HG03457 (cell line): ENCODE measurements at regions not wholly inside any gene's neighbourhood (a gene's known extent, or its start where the extent isn't known, plus 50 kb on each side); places are given as distances from the start of the nearest gene placed in this dataset.

Experiments used
- ATAC-seq: cut with Tn5 transposase; IDR thresholded peaks from one replicate; pipeline ENCODE4 v1.9.1; 2021; ENCODE audit warnings: moderate number of reproducible peaks; ENCODE audit not compliant: unreplicated experiment

GRCh38 chr10:78312197-78313047 lies 278.8 kb downstream of the RPS24 start:
- no peak for ATAC-seq

- ATAC-seq, result no peak
These were observed 279.4 kb downstream of the RPS24 start for GRCh38 chr10:78313048-78313381.

- ATAC-seq, result no peak
These were observed 280.0 kb downstream of the RPS24 start for GRCh38 chr10:78313636-78314035.

- no peak for ATAC-seq
These were observed 281.0 kb downstream of the RPS24 start for GRCh38 chr10:78314651-78315050.

DNA sequence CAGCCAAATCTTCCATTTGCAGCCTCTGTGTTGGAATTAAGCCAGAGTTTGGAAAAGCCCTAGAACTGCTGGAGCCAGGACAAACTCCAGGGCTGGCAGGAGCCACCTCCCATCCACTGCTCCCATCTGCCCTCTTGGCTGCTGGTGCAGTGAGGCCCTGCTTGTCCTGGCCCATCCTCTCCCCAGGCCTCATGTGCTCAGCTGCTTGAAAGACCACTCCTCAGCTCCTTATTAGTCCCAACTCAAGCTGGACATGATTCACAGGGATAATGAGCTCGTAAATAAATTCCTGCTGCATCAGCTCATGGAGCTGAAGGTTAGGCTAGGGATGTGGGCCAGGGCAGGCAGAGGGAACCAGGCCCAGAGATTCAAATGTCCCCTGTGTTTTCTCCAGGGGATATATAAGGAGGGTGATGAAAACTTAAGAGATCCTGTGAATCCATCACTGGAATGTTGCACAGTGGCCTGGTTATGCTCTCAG lies 282.8 kb downstream of the RPS24 start:
- no peak for ATAC-seq

DNA sequence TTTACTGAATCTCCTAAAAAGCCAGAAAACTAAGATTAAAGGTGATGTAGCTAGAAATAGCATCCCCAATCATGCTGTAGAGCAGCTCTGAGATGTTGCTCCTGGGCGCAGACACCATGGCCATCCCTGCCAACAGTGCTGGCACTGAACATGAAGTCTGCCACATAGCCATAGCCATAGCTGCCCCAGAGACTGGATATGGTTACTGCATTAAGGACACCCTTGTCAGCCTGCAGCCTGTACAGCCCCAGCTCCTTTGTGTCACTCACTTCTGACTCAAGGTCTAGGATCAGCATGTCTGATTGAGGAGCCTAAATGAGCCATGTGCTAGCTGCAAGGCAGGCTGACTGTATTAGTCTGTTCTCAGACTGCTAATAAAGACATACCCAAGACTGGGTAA lies 284.6 kb downstream of the RPS24 start:
- ATAC-seq, result no peak

DNA sequence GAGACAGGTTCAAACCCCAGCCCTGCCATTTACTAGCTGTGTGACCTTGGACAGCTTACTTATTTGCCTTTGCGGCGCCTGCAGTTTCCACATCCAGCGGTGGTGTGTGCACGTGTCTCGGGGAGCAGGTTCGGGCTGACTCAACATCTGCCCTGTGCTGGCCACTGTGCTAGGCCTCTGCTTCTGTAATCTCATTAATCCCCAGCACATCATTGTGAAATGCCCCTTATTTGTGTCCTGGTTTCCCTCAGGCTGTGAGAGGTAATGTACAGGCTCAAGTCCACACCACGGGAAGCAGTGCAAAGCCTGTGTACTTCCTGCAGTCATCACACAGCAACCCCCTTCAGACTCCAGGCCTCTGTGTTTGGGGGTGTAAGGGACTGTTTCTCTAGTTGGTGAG lies 285.7 kb downstream of the RPS24 start:
- no peak for ATAC-seq

- no peak for ATAC-seq
These were observed 286.2 kb downstream of the RPS24 start for GRCh38 chr10:78319841-78320240.

GRCh38 chr10:78320506-78320905 lies 286.8 kb downstream of the RPS24 start:
- ATAC-seq, result no peak

DNA sequence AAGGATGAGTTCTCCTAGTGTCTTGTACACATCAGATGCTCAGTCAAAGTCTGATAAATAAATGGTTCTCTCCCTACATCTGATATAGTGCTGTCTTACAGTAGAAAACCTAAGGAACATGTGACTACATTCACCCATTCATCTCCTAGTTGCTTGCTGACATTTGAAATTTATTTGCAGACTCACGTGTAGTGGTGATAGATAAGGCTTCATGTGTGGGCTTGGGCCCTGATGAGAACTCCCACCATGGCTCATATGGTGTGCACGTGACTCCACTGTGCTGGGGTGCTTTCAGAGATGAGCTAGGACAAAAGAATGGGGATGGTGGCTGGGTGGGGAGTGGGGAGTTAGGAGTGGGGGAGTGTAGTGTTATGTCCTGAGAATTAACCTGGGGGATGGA lies 287.3 kb downstream of the RPS24 start:
- no peak for ATAC-seq

- no peak for ATAC-seq
These were observed 287.8 kb downstream of the RPS24 start for GRCh38 chr10:78321500-78321899.

DNA sequence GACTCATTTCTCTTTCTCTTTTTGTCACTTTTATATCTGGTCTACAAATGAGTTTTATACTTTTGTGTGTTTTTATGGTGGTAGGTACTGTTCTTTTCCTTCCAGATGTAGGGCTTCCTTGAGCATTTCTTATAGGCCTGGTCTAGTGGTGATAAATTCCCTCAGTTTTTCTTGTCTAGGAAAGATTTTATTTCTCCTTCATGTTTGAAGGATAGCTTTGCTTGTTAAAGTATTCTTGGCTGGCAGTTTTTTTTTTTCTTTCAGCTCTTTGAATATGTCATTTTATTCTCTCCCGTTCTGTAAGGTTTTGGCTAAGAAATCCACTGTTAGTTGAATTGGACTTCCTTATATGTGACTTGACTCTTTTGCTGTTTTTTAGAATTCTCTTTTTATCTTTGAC lies 292.7 kb downstream of the RPS24 start:
- no peak for ATAC-seq

- ATAC-seq, result no peak
These were observed 294.3 kb downstream of the RPS24 start for GRCh38 chr10:78327778-78328591.

DNA sequence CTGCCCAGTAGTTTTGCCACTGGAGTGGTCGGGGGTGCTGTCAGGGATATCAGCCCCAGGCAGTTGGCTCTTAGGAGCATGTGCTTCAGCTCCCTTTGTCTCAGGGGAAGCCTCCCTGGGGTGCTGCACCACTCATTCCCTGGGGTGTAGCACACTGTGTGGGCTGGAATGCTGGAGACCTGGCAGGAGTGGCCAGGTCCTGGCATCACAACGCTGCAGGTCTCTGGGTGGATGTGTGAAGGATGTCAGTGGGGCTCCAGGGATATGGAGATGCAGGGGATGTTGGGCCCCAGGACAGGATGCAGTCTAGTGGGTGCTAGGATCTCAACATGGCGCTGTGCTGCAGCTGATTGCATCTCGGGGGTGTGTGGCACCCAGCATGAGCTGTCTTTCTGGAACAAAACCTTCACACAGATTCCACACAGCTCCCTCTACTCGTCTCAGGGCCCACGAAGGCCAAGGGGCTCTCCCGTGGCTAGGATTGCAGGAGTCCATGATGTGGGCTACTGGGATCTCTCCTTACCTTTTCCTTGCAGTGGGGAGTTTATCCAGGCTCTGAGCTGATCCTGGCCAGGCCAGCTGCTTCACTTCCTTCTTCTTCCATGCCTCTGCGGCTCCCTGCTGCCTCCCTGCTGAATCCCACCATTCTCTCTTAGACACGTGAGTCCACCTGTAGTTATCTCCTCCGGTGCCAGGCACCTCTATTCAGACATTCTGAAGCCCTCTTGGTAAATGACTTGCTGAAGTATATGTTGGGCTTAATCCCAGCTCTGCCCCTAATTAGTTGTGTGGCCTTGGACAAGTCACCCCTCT lies 295.1 kb downstream of the RPS24 start:
- ATAC-seq, result no peak

GRCh38 chr10:78330884-78331283 lies 297.2 kb downstream of the RPS24 start:
- no peak for ATAC-seq

DNA sequence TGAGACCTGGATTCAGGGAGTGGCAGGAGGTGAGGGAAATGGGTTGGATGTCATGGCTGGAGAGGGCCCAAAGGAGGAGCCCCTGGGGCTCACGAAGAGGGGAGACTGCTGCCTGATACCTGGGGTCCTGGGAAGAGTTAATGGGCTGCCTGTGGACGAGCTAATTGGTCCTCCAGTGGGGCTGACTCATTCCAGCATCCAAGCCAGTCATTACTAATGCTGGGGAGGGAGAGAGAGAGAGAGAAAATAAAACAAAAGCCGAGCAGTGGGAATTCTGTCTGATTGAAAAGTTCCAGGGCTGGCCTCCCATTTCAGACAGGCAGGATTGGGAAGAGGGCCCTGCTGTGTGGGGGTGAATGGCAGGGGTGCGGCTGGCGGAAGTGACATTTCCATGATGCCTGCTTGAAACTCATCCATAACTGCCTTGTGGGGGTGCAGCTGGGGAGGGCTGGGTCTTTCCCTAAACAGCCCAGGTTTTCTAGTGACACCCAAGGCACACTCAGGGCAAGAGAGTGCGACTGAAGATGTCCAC lies 297.8 kb downstream of the RPS24 start:
- no peak for ATAC-seq

DNA sequence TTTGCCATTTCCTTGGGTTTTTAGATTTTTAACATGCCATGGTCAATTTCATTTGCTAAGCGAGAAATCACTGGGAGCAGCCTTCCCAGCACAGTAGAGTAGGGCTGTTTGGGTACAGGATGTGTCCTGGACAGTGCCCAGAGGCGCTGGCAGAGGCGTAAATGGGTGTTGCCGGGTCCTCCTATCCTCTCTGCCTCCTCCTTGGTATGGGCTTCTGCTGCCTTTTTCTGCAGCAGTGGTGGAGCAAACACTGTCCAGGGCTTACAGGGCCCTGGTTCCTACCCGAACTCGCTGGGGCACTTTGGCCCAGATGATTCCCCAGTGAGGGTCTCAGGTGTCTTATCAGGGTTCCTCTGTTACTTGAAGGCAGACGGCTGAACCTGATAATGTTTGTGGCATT lies 298.3 kb downstream of the RPS24 start:
- ATAC-seq, result no peak

GRCh38 chr10:78332657-78333056 lies 299.0 kb downstream of the RPS24 start:
- ATAC-seq, result no peak

GRCh38 chr10:78333362-78334143 lies 299.9 kb downstream of the RPS24 start:
- ATAC-seq, result no peak

DNA sequence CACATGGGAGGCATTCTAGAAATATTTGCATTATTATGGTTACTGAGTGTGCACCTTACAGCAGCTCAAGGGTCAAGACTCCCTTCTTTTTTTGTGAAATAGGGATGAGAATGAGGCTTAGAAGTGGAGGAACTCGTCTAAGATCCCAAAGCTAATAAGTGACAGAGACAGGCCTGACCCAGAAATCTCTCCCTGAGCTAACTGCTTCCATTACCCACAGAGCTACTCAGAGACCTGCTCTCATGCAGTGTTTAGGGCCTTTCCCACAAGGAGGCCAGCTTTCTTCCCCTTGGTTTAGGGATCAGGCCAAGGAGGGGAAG lies 301.7 kb downstream of the RPS24 start:
- ATAC-seq, result no peak
